AG04449 (cell line): ENCODE measurements at regions not wholly inside any gene's neighbourhood (a gene's known extent, or its start where the extent isn't known, plus 50 kb on each side); places are given as distances from the start of the nearest gene placed in this dataset.

Experiments used
- CTCF ChIA-PET: fragments of 350-600 bp; formaldehyde crosslinking; extraction: SDS; loops from one replicate; lab custom pipeline; 2021; ENCODE audit warnings: antibody characterized with exemption; lab: Yijun Ruan, JAX
- POLR2A ChIA-PET: fragments of 400-600, 350-600 bp; formaldehyde crosslinking; extraction: SDS; loops from one replicate; lab custom pipeline; 2020; ENCODE audit warnings: antibody characterized with exemption, inconsistent platforms; lab: Yijun Ruan, JAX
- DNase-seq: peaks from one replicate; pipeline ENCODE4 v3.0.0-alpha.2; 2010; ENCODE audit warnings: low read depth, low spot score
- H3K4me3 ChIP-seq: 2 replicates; pipeline ENCODE4 v1.5.1; 2011; ENCODE audit warnings: low read depth, mild to moderate bottlenecking, control low read depth, low read length
- CTCF ChIP-seq: IDR thresholded peaks from one replicate; pipeline ENCODE4 v1.5.1; 2011; ENCODE audit warnings: mild to moderate bottlenecking, moderate library complexity, low read length, control low read depth, inconsistent platforms; ENCODE audit not compliant: insufficient read depth; ENCODE audit errors: missing control alignments

DNA sequence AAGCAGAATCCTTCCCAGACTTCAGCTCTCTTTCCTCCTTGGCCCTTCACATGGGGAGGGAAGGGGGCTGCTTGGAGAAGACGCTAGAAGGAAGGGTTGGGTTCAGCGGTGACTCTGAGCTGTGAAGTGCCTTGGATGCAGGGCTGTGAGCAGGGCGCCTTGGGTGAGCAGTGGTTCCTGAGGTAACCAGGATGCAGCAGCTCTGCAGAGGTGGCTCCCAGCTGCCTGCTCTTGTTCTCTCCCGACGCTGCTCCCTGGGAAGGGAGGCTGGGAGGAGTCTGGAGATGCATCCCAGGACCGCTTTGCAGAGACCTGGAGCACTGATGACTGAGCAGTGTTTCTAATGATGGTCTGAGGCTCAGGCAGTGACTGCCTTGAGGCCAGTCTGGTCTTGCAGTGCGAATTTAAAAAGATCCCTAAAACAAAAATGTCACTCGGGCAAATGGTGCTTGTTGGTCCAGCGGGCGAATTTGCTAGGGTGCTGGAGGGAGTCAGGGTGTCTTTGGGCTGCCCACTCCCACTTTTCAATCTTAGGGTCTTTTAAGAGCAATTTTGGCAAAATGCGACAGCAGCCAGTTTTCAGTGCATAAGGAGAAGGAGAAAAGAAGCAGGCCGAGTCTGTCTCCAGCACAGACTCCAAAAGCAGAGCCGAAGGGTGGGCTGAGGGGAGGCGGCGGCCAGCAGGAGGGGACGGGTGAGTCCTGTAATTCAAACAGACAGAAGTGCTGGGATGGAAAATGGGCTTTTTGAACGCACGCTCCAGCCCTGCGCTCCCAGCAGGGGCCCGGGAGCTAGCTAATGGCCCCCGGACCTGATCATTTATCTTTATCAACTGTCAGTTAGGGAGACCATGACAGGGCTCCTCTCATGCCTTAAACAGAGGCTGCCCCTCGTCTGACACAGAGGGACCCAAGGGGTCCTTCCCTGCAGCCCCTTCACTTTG is 191.2 kb upstream of the SHH start:
- H3K4me3 ChIP-seq: no peak overlapping the region
- no peak for TF ChIP-seq CTCF
- DNase-seq: no peak
- ChIA-PET CTCF (no interaction called here), POLR2A (no interaction called here)

- POLR2A ChIA-PET: no interaction called here
- no peak overlapping the region for H3K4me3 ChIP-seq
- no peak for TF ChIP-seq CTCF
- CTCF ChIA-PET: no interaction called here
- no peak for DNase-seq
Measured at GRCh38 chr7:156002362-156003066, 190.3 kb upstream of the SHH start.

- CTCF ChIA-PET: no interaction called here
Measured at GRCh38 chr7:156001496-156002260, 189.4 kb upstream of the SHH start.

GRCh38 chr7:156000601-156001396 is 188.5 kb upstream of the SHH start:
- POLR2A ChIA-PET: no interaction called here
- DNase-seq: no peak
- no peak overlapping the region for H3K4me3 ChIP-seq
- no peak for TF ChIP-seq CTCF
- CTCF ChIA-PET: no interaction called here

More at GRCh38 chr7:156001496-156002260, 189.4 kb upstream of the SHH start:
- no peak overlapping the region for H3K4me3 ChIP-seq
- TF ChIP-seq CTCF: no peak
- POLR2A ChIA-PET: no interaction called here
- no peak for DNase-seq

DNA sequence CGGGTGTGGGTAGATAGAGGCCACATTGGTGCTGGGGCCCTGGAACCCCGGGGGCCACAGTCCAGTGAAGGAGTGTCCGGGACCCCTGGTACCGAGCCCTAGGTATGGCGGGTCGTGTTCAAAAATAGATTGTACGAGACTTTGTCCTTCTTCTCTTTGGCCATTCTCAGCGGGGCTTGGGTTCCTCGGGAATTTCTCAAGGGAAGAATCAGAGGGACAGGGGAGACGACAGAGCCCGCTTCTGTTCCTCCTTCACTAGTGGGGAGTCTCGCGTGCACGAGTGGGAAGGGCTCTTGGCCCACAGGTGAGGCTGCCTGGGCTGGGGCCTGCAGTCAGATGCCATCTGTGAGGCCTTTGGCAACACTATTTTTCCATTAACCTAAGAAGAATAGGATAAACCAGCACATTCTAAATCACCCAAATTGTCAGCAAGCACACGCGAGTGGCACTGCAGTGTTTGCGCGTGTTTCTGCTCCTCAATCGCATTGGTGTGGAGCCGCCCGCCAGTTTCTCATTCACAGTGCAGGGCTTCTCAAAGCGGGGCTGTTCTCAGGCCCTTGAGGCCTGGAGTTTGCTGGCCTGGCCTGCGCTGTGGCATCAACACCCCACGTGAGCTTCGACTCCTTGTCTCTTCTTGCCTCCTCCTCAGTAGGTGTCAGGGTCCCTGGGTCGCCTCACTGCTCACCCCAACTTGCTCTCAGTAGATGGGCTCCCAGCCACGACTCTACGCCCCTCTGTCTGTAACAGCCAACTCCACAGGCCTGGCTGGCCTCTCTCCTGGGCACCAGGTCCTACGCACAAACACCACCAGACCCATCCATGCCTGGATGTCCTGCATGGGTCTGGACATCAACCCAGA is 187.6 kb upstream of the SHH start:
- DNase-seq: no peak
- no peak overlapping the region for H3K4me3 ChIP-seq
- TF ChIP-seq CTCF: no peak
- CTCF ChIA-PET: no interaction called here
- POLR2A ChIA-PET: no interaction called here
